Ovary (tissue), 3 donors: ENCODE measurements at regions not wholly inside any gene's neighbourhood (a gene's known extent, or its start where the extent isn't known, plus 50 kb on each side); places are given as distances from the start of the nearest gene placed in this dataset.

Source experiments
- EP300 ChIP-seq: sonication (generic); formaldehyde crosslinking; IDR thresholded peaks from one replicate; pipeline ENCODE4 v1.6.1; 2017; ENCODE audit warnings: antibody characterized with exemption
- POLR2A ChIP-seq: fragments of 450-650 bp; IDR thresholded peaks from one replicate; pipeline ENCODE4 v1.6.1; 2017; ENCODE audit warnings: antibody characterized with exemption, mild to moderate bottlenecking, moderate library complexity
- TF ChIP-seq, protein P1 (sequence below), 3 donors: fragments of 450-650 bp in 2 of 3; fragments of 200-600 bp in 1 of 3; IDR thresholded peaks; one replicate each; pipeline versions ENCODE4 v1.5.1 to v1.8.0; 2016 to 2022; ENCODE audit warnings: antibody characterized with exemption in 3 of 3, mild to moderate bottlenecking in 1 of 3
- donor health status: DM: no; HTN: no; CAD: no.

DNA sequence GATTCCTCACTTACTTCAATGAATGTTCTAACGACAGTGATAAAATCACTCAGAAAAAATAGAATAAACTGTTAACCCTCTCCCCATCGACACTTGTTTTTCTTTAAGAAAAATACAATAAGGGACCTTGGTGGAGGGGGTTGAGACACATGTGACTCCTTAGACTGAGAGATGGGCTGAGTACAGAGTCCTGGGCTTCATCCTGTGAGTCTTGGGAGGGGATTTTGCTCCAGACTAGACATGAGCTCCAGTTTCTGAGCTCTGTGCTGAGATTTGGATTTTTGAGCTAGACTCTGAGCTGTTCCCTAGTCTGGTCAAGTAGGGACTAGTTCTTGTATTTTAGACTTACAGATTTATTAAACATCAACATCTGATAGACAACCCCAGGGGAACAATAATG, 241.5 kb upstream of the MVB12B start:
- no peak for TF ChIP-seq POLR2A
- TF ChIP-seq, protein P1, sequence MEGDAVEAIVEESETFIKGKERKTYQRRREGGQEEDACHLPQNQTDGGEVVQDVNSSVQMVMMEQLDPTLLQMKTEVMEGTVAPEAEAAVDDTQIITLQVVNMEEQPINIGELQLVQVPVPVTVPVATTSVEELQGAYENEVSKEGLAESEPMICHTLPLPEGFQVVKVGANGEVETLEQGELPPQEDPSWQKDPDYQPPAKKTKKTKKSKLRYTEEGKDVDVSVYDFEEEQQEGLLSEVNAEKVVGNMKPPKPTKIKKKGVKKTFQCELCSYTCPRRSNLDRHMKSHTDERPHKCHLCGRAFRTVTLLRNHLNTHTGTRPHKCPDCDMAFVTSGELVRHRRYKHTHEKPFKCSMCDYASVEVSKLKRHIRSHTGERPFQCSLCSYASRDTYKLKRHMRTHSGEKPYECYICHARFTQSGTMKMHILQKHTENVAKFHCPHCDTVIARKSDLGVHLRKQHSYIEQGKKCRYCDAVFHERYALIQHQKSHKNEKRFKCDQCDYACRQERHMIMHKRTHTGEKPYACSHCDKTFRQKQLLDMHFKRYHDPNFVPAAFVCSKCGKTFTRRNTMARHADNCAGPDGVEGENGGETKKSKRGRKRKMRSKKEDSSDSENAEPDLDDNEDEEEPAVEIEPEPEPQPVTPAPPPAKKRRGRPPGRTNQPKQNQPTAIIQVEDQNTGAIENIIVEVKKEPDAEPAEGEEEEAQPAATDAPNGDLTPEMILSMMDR (IDR thresholded peaks at IDR 0.05): no peak
- TF ChIP-seq EP300: no peak
